ENCODE measurements at regions not wholly inside any gene's neighbourhood (a gene's known extent, or its start where the extent isn't known, plus 50 kb on each side); places are given as distances from the start of the nearest gene placed in this dataset.

- no peak overlapping the region for H3K27ac ChIP-seq (ENCODE audit: control insufficient read depth, insufficient read depth)
These were observed 2305.1 kb upstream of the AGA start for GRCh38 chr4:179747218-179747910.

More at GRCh38 chr4:179747218-179747910, 2305.1 kb upstream of the AGA start:
- no TSS peak for BruUV-seq (replicated peaks)
- Histone ChIP-seq H3K4me1 (ENCODE audit: control insufficient read depth, insufficient read depth, low read length) (no peaks in the 10 kb centered on the region), H3K36me3 (ENCODE audit: control insufficient read depth in 2 of 2, insufficient read depth in 2 of 2, low read length in 1 of 2) (no peaks in the 10 kb centered on the region), H2AFZ (ENCODE audit: control insufficient read depth, low read depth, low read length) (no peak overlapping the region), H3K9me3 (replicated peaks; ENCODE audit: control insufficient read depth, insufficient read depth, low read length) (no peaks in the 10 kb centered on the region), H3K9ac (ENCODE audit: control insufficient read depth, insufficient read depth, low read length) (no peak overlapping the region), H3K79me2 (ENCODE audit: control insufficient read depth, insufficient read depth, low read length) (no peaks in the 10 kb centered on the region), H3K4me3 (no peak overlapping the region), H3K4me2 (ENCODE audit: control insufficient read depth, insufficient read depth) (no peak overlapping the region), H4K20me1 (ENCODE audit: control insufficient read depth, insufficient read depth) (no peaks in the 10 kb centered on the region), H3K27me3 (replicated peaks in 1 of 2; ENCODE audit: control insufficient read depth in 2 of 2, insufficient read depth in 2 of 2, low read length in 1 of 2) (no peaks in the 10 kb centered on the region)
- WGBS (ENCODE audit: insufficient coverage, insufficient replicate concordance, low lambda C conversion rate, missing lambda C conversion rate) = 25% methylated on average over 4 of the region's 4 CpGs
- ATAC-seq = no peak
- ChIA-PET RAD21 (ENCODE audit: unreplicated experiment) (no interaction called here), POLR2A (no interaction called here), CTCF (no interaction called here), SMC1A (ENCODE audit: uncharacterized antibody, unreplicated experiment) (no interaction called here)
- no peak for FAIRE-seq
- DNase-seq (ENCODE audit: low read depth, low spot score) = no peak
- in situ Hi-C loops (cut with MboI) (no loop called here), intact Hi-C loops (cut with micrococcal nuclease; ENCODE audit: unreplicated experiment) (no loop called here)
- TF ChIP-seq WRNIP1 (IDR thresholded peaks at IDR 0.05; ENCODE audit: borderline replicate concordance, low read depth, low read length) (no peak), PAX5 (IDR thresholded peaks at IDR 0.05; ENCODE audit: borderline replicate concordance, low read depth, low read length) (no peak), CBX5 (IDR thresholded peaks at IDR 0.05; ENCODE audit: low read depth) (no peak), ZZZ3 (IDR thresholded peaks at IDR 0.05; ENCODE audit: control insufficient read depth, insufficient read length, low read depth) (no peak), SIN3A (IDR thresholded peaks at IDR 0.05; ENCODE audit: low read depth, low read length) (no peak), MLLT1 (IDR thresholded peaks at IDR 0.05) (no peak), IRF5 (IDR thresholded peaks at IDR 0.05; ENCODE audit: borderline replicate concordance) (no peak), PML (IDR thresholded peaks at IDR 0.05; ENCODE audit: low read length) (no peak), ATF3 (IDR thresholded peaks at IDR 0.05; ENCODE audit: borderline replicate concordance, extremely low read depth, low read depth, low read length) (no peak), MEF2B (IDR thresholded peaks at IDR 0.05; ENCODE audit: partially characterized antibody, poor library complexity, severe bottlenecking) (no peak), RBBP5 (conservative IDR thresholded peaks at IDR 0.05) (no peak), CEBPB (IDR thresholded peaks at IDR 0.05; ENCODE audit: borderline replicate concordance in 1 of 2, low read depth in 2 of 2, low read length in 2 of 2) (no peak), TCF3 (IDR thresholded peaks at IDR 0.05; ENCODE audit: borderline replicate concordance, insufficient read depth, low read depth, low read length) (no peak), SREBF2 (IDR thresholded peaks at IDR 0.05; ENCODE audit: low read length) (no peak), ZSCAN29 (IDR thresholded peaks at IDR 0.05) (no peak)

All from GM12878 (cell line).